ENCODE measurements at regions not wholly inside any gene's neighbourhood (a gene's known extent, or its start where the extent isn't known, plus 50 kb on each side); places are given as distances from the start of the nearest gene placed in this dataset.

DNA sequence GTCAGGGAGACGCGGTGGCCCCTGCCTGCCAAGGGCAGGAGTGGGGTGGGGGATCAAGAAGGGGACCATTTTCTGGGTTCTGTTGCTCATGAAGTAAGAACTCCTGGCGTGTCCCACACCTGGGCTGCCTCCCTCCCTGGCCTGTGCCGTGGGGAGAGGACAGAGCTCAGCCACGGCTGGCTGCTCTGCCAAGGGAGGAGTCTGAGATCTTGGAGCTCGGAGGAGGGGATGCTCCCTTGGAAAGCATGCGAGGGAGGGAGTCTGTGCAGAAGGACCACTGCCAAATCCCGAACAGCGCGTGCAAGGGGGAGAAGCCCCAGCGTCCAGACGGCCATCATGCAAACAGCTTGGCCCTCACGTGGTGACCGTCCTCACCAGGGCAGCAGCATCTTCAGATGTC, 64.2 kb upstream of the ZNF469 start:
- TF ChIP-seq, protein P1, sequence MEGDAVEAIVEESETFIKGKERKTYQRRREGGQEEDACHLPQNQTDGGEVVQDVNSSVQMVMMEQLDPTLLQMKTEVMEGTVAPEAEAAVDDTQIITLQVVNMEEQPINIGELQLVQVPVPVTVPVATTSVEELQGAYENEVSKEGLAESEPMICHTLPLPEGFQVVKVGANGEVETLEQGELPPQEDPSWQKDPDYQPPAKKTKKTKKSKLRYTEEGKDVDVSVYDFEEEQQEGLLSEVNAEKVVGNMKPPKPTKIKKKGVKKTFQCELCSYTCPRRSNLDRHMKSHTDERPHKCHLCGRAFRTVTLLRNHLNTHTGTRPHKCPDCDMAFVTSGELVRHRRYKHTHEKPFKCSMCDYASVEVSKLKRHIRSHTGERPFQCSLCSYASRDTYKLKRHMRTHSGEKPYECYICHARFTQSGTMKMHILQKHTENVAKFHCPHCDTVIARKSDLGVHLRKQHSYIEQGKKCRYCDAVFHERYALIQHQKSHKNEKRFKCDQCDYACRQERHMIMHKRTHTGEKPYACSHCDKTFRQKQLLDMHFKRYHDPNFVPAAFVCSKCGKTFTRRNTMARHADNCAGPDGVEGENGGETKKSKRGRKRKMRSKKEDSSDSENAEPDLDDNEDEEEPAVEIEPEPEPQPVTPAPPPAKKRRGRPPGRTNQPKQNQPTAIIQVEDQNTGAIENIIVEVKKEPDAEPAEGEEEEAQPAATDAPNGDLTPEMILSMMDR (IDR thresholded peaks at IDR 0.05; ENCODE audit: insufficient read depth, low read depth, low read length): no peak
- no peak for TF ChIP-seq EZH2 (IDR thresholded peaks at IDR 0.05; ENCODE audit: insufficient read depth, low read length)
